NCI-H82 treated with DMSO at 0.1 percent for 48 hours (cell line): ENCODE measurements at regions not wholly inside any gene's neighbourhood (a gene's known extent, or its start where the extent isn't known, plus 50 kb on each side); places are given as distances from the start of the nearest gene placed in this dataset.
"Not testable (repeated sequence)": the region's sequence is repeated elsewhere in the genome, so short reads cannot be mapped to it uniquely, and the experiment has no call there.

Experiments used
- DNase-seq: peaks from one replicate; lab custom pipeline; 2025; ENCODE audit not compliant: unreplicated experiment; lab: John Stamatoyannopoulos, UW

DNA sequence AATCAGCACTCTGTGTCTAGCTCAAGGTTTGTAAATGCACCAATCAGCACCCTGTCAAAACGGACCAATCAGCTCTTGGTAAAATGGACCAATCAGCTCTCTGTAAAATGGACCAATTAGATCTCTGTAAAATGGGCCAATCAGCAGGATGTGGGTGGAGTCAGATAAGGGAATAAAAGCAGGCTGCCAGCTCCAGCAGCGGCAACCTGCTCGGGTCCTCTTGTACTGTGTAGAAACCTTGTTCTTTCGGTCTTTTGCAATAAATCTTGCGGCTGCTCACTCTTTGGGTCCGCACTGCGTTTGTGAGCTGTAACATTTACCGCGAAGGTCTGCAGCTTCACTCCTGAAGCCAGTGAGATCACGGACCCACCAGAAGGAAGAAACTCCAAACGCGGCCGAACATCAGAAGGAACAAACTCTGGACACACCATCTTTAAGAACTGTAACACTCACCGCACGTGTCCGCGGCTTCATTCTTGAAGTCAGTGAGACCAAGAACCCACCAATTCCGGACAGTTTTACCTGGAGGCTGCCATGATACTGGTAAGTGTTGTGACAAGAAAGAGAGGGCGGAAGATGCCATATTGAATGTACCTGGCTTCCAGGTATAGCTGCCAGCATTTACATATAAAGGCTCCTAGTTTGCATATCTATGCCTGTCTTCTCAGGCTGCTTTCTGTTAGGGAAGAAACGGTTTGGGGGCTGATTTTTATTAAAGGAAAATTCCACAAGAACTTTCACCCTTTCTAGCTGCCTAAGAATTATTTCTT lies 758.5 kb upstream of the CTNND2 start:
- DNase-seq: no peak

- DNase-seq: no peak
These were observed 757.5 kb upstream of the CTNND2 start for GRCh38 chr5:12661617-12662370.

DNA sequence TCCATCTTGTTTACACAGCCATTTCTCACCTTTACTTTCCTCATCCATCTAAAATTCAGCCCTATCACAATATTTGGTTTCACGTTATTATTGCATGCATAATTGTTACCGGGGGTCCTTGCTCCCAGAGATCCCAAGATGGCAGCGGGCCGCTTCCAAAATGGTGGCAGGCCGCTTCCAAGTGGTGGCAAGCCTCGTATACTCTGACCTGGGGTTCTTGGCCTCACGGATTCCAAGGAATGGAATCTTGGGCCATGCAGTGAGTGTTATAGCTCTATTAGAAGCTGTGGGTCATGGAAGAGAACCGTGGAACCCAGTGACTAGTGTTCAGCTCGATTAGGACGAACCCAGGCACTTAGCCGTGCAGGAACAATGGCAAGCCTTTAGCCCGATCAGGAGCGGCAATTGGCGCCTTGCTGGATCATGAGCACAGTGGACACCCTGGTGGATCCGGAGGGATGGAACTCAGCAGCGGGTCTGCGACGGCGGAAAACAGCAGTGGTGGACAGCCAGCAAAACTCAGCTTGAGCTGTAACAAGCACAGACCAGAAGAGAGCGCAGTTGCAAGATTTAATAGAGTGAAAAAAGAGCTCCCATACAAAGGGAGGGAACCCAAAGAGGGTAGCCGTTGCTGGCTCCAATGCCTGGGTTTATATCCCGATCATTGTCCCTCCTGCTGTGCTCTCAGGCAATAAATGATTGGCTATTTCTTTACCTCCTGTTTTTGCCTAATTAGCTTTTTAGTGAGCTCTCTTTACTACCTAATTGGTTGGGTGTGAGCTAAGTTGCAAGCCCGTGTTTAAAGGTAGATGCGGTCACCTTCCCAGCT lies 756.2 kb upstream of the CTNND2 start:
- not testable (repeated sequence) for DNase-seq

GRCh38 chr5:12659686-12660085 lies 755.4 kb upstream of the CTNND2 start:
- no peak for DNase-seq

DNA sequence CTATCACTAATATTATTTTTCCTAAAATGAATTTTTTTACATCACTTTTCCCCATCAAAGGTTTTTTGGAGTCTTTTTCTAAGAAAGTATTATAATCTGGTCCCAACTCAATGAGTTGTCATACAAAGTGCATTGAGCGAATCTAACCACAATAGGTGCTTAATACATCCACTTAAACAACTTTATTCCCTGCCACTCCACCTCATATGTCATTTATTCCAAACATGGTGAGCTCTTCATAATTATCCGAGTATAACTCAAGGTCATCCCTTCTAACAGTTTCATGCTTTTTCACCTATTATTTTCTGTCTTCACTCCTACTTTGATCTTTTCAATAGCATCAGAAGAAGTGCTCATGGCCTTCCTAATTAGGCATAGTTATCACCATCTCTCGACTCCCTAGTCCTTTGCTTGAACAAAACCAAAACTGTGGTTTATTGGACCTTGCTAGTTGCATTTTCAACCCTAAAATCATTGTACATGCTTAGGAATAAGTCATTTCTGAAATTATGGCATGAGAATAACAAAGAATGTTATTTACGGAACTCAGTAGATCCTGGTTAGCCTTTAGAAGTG lies 754.7 kb upstream of the CTNND2 start:
- DNase-seq: no peak

GRCh38 chr5:12657914-12658474 lies 753.7 kb upstream of the CTNND2 start:
- DNase-seq: not testable (repeated sequence)

DNA sequence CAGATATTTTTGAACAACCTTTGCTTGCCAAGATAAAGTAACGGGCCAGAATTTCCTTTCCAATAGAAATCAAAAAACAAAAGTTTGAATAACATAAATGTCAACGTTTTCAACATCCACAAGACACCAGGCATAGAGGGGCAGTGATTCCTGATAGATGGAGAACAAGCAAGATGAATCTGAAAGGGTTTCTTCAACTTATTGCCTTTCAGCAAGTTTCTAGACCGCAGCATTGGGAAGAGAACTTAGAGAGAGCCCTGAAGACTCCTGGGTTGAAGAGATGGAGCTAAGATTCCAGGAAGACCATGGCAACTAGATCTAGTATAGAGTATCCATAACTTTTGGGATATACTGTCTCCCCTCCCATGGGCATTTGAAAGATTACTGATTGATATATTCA lies 751.4 kb upstream of the CTNND2 start:
- DNase-seq: no peak

DNA sequence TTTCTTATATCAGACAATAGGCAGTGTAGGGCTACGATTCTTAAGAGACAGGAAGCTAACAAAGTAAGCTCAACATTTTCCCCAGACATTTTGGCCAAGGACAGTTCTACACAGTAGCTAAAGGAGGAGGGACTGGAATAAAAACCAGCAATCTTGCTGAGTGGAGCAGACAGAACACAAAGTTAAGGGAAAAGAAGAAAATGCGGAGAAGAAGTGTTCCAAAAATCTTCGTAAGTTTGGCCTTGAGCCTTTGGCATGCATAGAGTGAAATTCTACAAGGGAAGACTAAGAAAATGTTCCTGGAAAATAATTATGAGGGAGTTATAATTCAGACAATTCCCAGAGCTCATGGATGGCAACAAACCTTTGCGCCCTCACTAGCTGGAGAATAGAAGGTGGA lies 748.0 kb upstream of the CTNND2 start:
- no peak for DNase-seq

DNA sequence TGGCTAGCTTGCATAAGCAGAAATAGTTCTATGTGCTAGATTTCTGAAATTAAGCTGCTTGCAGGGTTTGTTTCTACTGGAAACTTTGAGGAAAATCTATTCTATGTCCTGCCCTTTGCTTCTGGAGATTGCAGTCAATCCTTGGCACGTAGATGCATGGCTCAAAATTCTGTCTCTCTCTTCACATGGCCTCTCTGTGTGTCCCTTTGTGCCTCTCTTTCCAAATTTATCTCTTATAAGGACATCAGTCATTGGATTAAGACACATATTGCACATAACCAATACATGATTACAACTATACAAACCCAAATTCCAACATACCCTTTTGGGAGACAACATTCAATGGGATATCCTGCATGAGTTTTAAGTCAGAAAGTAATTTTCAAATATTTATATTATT lies 744.3 kb upstream of the CTNND2 start:
- no peak for DNase-seq

DNA sequence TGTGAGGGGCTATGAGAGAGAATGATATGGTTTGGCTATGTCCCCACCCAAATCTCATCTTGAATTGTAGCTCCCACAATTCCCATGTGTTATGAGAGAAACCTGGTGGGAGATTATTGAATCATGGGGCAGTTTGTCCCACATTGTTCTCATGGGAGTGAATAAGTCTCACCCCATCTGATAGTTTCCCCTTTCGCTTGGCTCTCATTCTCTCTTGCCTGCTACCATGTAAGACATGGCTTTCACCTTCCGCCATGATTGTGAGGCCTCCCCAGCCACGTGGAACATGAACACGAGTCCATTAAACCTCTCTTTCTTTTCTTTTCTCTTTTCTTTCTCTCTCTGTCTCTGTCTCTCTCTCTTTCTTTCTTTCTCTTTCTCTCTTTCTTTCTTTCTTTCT lies 743.4 kb upstream of the CTNND2 start:
- no peak for DNase-seq

DNA sequence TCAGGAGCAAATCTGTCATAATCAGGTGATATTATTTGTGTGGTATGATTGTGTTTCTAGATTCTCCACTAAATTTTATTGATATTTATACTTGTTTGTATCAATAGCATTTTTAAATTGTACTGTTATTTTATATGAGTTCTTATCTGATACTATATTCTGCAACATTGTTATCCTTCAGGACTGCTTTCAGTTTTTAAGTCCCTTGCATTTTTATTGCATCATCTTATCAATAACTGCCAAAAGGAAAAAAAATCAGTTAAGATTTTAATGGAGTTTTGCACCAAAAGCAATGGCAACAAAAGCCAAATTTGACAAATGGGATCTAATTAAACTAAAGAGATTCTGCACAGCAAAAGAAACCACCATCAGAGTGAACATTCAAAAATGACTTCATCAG lies 741.3 kb upstream of the CTNND2 start:
- no peak for DNase-seq

DNA sequence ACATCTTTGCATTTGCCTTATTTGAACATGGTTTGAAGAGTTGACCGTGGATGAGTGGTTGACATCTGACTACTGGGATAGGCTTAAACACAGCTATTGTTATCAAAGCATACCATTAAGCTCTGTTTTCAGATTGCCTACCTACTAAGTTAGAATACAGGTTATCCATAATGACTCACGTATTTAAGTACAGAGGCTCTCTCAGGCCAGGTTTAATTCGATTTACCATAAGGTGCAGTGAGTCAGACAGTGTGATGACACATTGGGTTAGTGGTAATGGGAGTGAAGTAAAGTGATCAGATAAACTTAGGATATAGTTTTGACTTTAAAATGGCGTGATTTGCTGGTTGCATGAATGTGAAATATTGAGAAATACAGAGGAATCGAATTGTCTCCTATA lies 732.0 kb upstream of the CTNND2 start:
- DNase-seq: no peak

- no peak for DNase-seq
These were observed 722.3 kb upstream of the CTNND2 start for GRCh38 chr5:12626556-12626955.

- no peak for DNase-seq
These were observed 721.5 kb upstream of the CTNND2 start for GRCh38 chr5:12625667-12626263.

- no peak for DNase-seq
These were observed 720.7 kb upstream of the CTNND2 start for GRCh38 chr5:12624776-12625560.

DNA sequence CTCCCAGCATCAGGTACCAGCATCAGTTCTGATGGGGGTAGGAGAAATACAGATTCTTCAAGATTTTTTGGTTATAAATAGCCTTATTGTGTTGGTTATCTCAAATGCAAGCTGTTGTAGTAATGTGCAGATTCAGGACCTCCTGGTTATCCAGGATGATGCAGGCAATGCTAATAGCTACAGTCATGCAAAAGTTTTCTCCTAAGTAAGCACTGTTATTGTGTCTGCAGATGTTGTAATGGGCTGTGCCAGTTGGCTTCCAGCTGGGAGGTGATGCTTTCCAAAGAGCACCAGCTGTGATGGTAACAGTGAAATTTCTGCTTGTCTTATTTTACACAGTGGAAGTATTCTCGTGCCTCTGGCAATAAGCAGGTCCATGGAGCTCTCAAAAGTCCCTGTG lies 719.2 kb upstream of the CTNND2 start:
- DNase-seq: no peak

GRCh38 chr5:12616093-12616492 lies 711.8 kb upstream of the CTNND2 start:
- no peak for DNase-seq

GRCh38 chr5:12615141-12615820 lies 711.0 kb upstream of the CTNND2 start:
- DNase-seq: no peak

GRCh38 chr5:12614608-12615007 lies 710.4 kb upstream of the CTNND2 start:
- DNase-seq: no peak
